Activated CD4-positive, alpha-beta T cell treated with anti-CD3 and anti-CD28 coated beads, Interleukin-10, Interleukin-2, amounts not matched to agents 100 ng/mL and 50 ng/mL, durations not matched to agents 16 hours and 8 hours (primary cell): ENCODE measurements at regions not wholly inside any gene's neighbourhood (a gene's known extent, or its start where the extent isn't known, plus 50 kb on each side); places are given as distances from the start of the nearest gene placed in this dataset.

ENCODE experiments used
- DNase-seq: peaks from one replicate; pipeline ENCODE4 v3.0.0-alpha.2; 2020

- no peak for DNase-seq
Measured at GRCh38 chr6:159118924-159119323, 50.3 kb upstream of the FNDC1 start.

GRCh38 chr6:159117563-159117962, 51.6 kb upstream of the FNDC1 start:
- DNase-seq = no peak

DNA sequence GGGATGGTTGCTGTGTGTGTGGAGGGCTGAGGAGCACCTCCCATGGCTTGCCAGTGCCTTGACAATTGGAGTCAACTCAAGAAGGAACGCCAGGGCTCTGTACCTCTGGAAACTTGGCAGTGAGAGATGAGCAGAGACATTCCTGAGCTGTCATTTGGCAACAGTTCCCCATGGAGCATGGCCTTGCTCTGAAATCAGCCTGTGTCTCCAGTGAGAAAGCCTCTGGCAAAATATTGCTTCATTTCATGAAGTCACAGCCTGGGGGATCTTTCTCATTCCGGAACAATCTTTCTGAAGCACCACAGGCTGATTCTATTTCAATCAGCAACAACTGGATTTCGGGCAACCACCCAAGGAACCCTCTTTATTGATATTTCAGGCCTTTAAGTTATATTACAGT, 52.2 kb upstream of the FNDC1 start:
- DNase-seq = no peak

DNA sequence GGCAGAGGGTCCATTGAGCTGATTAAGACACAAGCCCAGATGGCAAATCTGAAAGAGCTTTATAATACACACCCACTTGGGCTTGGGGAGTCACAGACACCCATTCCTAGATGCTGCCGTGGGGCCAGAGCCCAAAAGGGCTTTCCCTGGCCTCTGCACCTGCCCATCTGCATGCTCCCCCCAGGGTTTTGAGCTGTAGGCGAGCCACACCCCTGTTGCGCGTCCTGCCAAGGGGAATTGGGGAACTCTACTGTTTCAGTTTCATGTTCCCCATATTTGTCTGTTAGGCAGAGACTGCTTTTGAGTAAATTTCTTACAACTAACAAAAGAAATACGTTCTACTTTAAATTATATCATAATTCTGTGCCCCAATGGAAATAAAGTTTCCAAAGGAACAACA, 52.9 kb upstream of the FNDC1 start:
- DNase-seq = no peak

DNA sequence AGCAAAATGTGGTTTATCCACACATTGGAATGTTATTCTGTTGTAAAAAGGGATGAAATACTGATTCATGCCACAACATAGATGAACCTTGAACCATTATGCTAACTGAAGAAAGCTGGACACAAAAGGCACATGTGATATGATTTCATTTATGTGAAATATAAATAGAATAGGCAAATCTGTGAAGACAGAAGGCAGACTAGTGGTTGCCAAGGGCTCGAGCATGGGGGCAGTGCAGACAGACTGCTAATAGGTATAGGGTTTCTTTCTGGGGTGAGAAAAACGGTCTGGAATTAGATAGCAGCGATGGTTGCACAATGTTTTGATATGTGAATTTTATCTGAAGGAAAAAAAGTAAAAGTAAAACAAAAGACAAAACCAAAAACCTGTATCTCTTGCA, 54.6 kb upstream of the FNDC1 start:
- no peak for DNase-seq

DNA sequence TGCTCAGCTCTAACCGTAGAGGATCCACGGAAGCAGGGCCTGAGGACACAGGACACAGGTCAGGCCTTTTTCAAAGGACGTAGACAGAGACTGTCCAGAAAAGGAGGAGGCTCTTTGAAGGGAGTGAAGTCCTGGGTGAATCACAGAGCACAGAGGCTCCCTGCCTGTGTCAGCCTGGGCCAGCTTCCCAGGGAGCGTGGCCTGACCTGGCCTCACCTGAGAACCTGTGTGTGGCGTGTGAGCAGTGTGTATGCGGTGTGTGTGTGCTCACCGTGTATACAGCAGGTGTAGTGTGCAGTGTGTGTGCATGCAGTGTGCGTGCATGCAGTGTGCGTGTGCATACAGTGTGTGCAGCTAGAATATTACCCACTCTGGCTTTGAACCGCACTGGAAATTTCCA, 56.0 kb upstream of the FNDC1 start:
- no peak for DNase-seq

DNA sequence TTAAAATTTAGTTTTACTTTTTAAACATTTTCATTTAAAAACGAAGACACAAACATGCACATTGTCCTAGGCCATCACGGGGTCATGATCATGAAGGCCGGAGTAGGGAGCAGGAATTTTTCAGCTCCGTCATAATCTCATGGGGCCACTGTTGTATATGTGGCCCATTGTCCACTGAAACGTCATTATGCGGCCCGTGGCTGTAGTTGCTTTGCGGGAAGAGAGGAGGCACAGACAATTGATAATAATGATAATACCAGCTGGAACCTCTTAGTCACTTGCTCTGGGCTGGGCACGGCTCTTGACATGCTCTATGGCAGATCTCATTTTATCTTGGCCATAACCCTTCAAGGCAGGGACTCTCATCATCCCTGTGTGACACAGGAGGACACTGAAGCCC, 56.5 kb upstream of the FNDC1 start:
- no peak for DNase-seq

- no peak for DNase-seq
Measured at GRCh38 chr6:159110748-159111147, 58.5 kb upstream of the FNDC1 start.

GRCh38 chr6:159110013-159110412, 59.2 kb upstream of the FNDC1 start:
- peak; percentile 55 for DNase-seq

GRCh38 chr6:159109391-159109790, 59.8 kb upstream of the FNDC1 start:
- no peak for DNase-seq

- no peak for DNase-seq
Measured at GRCh38 chr6:159108426-159108985, 60.7 kb upstream of the FNDC1 start.

GRCh38 chr6:159107451-159108260, 61.5 kb upstream of the FNDC1 start:
- DNase-seq = peak; percentile 56

DNA sequence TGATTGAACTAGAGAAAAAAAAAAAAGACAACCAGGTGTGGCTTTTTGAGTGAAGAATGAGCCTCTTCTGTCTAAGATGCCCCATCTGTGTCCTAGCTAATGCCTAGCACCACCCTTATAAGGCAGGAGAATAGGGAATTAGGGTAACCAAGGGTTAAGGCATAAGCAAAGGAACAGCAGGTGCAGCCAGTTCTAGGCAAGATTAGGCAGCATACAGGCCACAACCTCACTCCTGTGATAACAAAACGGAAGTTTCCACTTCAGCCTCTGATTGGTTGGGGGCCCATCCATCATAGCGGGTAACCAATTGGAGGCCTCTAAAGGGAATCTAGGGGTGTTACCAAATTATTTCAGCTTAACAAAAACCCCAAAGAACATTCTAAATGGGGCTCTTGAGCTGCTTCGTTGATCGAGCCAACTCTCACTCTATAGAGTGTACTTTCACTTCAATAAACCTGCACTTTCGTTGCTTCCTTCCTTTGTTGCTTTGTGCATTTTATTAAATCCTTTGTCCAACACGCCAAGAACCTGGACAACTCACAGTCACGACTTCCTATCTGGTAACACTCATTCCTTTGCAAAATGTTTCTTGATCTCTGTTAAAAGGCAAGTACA, 61.9 kb upstream of the TAGAP start:
- DNase-seq = peak; percentile 92

- DNase-seq = no peak
Measured at GRCh38 chr6:159105716-159106115, 60.9 kb upstream of the TAGAP start.

DNA sequence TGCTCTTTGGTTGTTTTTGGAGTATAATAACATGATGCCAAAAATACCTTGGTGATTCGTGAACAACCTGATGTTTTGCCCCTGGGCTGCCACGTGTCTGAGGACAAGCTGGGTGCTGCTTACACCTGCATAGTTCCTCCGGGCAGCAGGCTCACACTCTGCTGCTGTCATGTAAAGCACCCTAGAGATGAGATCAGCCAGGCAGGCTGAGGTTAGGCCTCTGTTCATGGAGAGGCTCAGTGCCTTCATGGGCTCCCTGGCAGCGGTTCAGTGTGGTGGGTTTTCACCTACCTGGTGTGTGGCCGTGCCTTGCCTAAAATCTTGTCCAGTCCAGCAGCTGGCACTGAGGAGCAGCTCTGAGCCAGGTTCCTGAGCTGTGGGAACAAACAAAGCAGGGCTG, 60.1 kb upstream of the TAGAP start:
- no peak for DNase-seq

DNA sequence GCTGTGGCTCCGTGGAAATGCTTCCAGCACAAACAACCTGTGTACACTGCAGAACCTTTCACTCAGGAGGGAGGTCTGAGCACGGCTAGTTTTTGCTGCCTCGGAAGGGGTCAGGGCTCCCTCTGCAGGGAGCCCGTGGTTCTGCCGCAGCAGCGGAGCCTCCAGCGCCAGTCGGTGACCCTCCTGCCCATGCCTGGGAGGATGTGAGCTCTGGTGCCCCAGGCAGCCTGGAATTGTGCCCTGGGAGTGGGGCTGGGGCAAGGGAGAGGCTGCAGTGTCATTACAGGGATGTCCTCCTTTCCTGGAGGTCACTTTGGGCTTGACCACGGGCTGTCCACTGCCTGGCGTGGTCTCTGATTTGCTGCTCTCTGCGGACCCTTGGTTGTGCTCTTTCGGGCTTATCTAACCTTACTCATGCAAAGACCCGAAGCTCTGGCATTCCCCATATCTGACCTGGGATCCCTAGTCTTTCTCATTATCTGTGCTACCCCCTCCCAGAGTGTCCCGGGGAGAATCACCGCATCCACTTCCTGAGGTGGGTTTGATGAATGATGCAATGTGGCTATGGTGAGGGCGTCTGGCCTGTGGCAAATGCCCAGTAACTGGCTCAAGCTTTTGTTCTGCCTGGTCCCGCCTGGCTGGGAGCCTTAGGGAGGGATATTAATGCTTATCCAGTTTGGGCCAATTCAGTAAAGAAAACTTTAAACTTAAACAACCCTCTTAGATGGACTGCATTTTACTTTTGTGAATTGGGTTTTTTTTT, 59.6 kb upstream of the TAGAP start:
- peak; percentile 86 for DNase-seq

DNA sequence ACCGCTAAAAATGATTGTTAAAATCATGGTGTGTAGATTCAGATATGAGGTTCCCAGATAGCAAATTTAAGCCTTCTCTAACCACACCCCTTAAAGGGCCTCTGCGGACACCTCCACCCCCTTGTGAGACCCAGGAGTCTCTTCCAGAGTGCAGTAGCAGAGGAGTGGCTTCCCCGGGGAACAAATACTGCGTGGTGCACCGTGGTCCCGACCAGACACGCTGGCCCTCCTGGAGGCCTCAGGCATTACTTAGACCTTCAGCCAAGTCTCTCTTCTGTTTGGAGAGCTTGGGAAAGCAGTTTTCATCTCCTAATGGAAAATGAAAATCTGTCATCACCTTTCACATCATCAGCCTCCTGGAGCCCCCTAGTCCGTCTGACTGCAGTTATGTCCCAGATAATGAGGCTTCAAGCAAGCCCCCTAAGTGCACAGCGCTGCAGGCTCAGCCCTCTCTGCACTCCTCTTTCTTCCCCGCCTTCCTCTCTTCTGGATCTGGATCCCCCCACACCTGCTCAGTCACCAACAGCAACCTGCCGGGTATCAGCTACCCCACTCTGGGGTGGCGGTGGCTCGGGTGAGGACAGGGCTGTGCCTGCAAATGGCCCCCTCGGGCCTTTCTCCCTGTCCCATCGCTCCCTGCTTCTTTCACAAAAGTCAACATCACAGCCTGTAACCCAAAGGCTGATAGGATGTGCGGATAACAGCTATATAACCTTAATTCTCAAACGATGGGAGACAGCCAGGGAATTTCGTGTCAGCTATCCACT, 58.8 kb upstream of the TAGAP start:
- no peak for DNase-seq

DNA sequence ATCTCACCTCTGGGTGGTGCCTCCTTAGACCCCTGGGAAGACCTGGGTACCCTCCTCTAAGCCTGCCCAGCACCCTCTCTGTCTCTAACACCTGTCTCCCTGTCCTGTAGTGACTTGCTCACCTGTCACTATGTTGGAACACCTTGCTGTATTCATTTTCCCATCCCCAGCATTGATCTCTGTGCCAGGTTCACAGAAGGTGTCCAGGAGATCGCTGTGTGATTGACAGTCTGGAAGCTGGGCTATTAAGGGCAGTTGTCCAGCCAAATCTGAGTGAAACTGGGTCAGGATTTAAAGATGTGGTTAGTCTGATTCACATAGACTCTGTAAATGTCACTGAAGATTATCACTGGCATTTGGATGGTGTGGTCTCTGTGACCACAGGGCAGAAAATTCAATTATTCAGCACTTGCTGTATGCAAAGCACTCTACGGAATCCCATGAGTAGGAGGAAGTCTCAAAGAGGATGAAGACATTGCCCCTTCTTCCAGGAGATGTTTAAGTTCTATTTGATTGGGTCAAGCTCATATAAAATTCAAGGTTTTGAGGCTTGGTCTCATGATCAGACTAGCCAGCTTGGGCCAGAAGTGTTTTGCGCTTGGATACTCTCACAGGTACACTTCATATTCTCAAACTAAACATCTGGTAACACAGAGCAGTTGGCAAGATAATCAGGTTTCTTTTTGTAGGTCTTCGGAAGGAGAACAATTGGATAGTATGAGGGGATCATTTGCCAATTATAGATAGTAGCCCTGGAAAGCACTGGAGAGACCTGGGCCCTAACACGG, 57.8 kb upstream of the TAGAP start:
- DNase-seq = no peak

DNA sequence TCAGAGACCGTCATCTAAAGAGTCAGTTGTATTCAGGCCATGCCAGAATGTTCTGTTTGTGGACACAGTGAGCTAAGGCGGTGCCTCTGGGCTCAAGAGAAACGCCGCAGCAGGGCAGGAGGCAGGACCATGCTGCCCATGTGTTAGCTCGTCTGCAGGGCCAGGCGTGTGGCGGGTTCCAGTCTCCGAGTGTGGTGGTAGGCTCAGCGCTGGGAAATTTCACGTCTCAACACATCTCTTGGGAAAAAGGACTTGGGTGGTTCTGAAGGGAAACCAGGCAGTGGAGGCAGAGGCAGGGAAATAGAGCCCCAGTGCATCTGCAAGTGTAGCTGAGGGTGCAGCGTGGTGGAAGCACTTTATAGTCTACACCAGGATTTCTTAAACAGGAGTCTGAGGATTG, 56.9 kb upstream of the TAGAP start:
- DNase-seq = no peak

- DNase-seq = no peak
Measured at GRCh38 chr6:159100395-159101182, 55.8 kb upstream of the TAGAP start.

GRCh38 chr6:159099961-159100360, 55.2 kb upstream of the TAGAP start:
- DNase-seq = no peak
